HEK293 (cell line): ENCODE measurements at regions not wholly inside any gene's neighbourhood (a gene's known extent, or its start where the extent isn't known, plus 50 kb on each side); places are given as distances from the start of the nearest gene placed in this dataset.

ENCODE experiments used
- CTCF ChIP-seq: fragments of 450-650 bp; formaldehyde crosslinking; IDR thresholded peaks from 2 replicates; pipeline ENCODE4 v1.5.1; 2016; ENCODE audit warnings: missing biosample characterization, missing genetic modification characterization
- FEZF1 ChIP-seq: fragments of 450-650 bp; formaldehyde crosslinking; IDR thresholded peaks from 2 replicates; pipeline ENCODE4 v1.5.1; 2016; ENCODE audit warnings: missing biosample characterization, missing genetic modification characterization
- GLIS1 ChIP-seq: fragments of 450-650 bp; formaldehyde crosslinking; IDR thresholded peaks from 2 replicates; pipeline ENCODE4 v1.5.1; 2016; ENCODE audit warnings: missing biosample characterization, missing genetic modification characterization
- KLF1 ChIP-seq: fragments of 450-650 bp; formaldehyde crosslinking; IDR thresholded peaks from 2 replicates; pipeline ENCODE4 v1.5.1; 2016; ENCODE audit warnings: missing biosample characterization, missing genetic modification characterization
- REST ChIP-seq: fragments of 450-650 bp; formaldehyde crosslinking; IDR thresholded peaks from 2 replicates; pipeline ENCODE4 v1.5.1; 2016; ENCODE audit warnings: missing biosample characterization, missing genetic modification characterization
- ZBTB17 ChIP-seq: fragments of 450-650 bp; formaldehyde crosslinking; IDR thresholded peaks from 2 replicates; pipeline ENCODE4 v1.5.1; 2016; ENCODE audit warnings: missing biosample characterization, missing genetic modification characterization
- ZNF175 ChIP-seq: fragments of 450-650 bp; formaldehyde crosslinking; IDR thresholded peaks from 2 replicates; pipeline ENCODE4 v1.5.1; 2016; ENCODE audit warnings: missing biosample characterization, missing genetic modification characterization
- ZNF423 ChIP-seq: fragments of 450-650 bp; formaldehyde crosslinking; IDR thresholded peaks from 2 replicates; pipeline ENCODE4 v1.5.1; 2016; ENCODE audit warnings: missing biosample characterization, missing genetic modification characterization
- ZNF555 ChIP-seq: fragments of 450-650 bp; formaldehyde crosslinking; conservative IDR thresholded peaks from 2 replicates; pipeline ENCODE4 v1.5.1; 2017; ENCODE audit warnings: missing biosample characterization, mild to moderate bottlenecking, missing genetic modification characterization, inconsistent platforms
- ZSCAN18 ChIP-seq: fragments of 450-650 bp; formaldehyde crosslinking; IDR thresholded peaks from 2 replicates; pipeline ENCODE4 v1.5.1; 2016; ENCODE audit warnings: missing biosample characterization, missing genetic modification characterization

GRCh38 chr5:117942861-117943519, 1045.4 kb downstream of the DTWD2 start:
- TF ChIP-seq CTCF (tag by site-specific recombination) = no peak
- no peak for TF ChIP-seq ZNF555 (tag by site-specific recombination)
- no peak for TF ChIP-seq ZNF175 (tag by site-specific recombination)
- TF ChIP-seq ZNF423 (tag by site-specific recombination) = no peak
- no peak for TF ChIP-seq KLF1
- TF ChIP-seq GLIS1 (tag by site-specific recombination) = no peak
- no peak for TF ChIP-seq REST (tag by site-specific recombination)
- no peak for TF ChIP-seq ZSCAN18 (tag by site-specific recombination)
- no peak for TF ChIP-seq FEZF1 (tag by site-specific recombination)
- TF ChIP-seq ZBTB17 (tag by site-specific recombination) = no peak
